C4-2B (cell line): ENCODE measurements at regions not wholly inside any gene's neighbourhood (a gene's known extent, or its start where the extent isn't known, plus 50 kb on each side); places are given as distances from the start of the nearest gene placed in this dataset.

Experiments used
- H3K27ac ChIP-seq: fragments of 450-650 bp; 2 replicates; pipeline ENCODE4 v1.5.1; 2017
- ZFX ChIP-seq: fragments of 450-650 bp; IDR thresholded peaks from 2 replicates; pipeline ENCODE4 v1.6.1; 2017
- TF ChIP-seq, protein P1 (sequence below): fragments of 450-650 bp; conservative IDR thresholded peaks from 2 replicates; pipeline ENCODE4 v1.5.1; 2017; ENCODE audit warnings: mild to moderate bottlenecking

DNA sequence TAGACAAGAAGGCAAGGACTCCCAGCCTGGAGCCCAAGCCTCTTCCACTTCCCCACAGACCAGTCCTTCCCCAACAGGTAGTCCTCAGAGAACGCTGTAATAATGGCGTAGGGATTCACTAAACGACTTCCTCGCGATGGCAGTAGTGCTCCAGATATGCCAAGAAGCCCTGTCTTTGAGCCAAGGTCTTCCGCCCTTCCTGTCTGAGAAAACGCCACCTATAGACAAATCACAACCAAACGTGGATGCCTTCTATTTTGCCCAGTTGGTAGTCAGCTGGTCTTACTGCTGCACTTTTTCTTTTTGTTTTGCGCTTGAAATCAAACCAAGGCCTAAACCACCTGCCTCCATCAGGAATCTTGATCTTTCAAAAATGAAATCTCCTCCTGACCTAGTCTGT, 203.3 kb downstream of the OR13H1 start:
- peak overlapping the region; percentile 88 for H3K27ac ChIP-seq
- TF ChIP-seq, protein P1, sequence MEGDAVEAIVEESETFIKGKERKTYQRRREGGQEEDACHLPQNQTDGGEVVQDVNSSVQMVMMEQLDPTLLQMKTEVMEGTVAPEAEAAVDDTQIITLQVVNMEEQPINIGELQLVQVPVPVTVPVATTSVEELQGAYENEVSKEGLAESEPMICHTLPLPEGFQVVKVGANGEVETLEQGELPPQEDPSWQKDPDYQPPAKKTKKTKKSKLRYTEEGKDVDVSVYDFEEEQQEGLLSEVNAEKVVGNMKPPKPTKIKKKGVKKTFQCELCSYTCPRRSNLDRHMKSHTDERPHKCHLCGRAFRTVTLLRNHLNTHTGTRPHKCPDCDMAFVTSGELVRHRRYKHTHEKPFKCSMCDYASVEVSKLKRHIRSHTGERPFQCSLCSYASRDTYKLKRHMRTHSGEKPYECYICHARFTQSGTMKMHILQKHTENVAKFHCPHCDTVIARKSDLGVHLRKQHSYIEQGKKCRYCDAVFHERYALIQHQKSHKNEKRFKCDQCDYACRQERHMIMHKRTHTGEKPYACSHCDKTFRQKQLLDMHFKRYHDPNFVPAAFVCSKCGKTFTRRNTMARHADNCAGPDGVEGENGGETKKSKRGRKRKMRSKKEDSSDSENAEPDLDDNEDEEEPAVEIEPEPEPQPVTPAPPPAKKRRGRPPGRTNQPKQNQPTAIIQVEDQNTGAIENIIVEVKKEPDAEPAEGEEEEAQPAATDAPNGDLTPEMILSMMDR: peak; percentile 39
- TF ChIP-seq ZFX: no peak

DNA sequence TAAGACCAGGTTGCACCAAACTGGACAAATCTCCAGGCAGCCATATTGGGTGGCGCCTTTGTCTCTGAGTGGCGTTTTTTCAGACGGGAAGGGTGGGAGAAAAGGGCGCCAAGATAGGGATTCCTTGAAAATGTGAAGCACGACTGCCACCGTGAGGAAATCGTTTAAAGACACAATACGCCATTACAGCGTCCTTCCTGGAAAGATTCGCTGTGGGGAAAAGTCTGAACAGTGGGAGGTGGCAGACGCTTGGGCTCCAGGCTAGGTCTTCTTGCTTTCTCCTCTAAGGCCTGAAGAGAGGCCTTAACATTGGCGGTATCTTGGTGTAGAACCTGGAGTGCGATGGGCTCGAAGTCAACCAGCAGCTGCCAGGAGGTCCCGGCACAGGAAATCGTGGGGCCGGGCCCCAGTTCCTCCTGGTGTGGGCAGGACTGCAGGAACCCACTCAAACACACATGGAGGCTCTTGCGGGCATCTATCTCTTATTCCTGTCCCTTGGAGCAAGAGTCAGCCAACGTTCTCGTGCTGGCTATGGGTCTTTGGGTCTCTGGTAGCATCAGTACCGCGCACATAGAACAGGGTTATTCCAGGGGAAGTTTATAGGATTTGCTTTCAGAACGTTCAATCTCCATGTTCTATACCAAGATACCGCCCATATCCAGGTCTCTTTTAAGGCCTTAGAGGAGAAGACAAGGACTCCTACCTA, 208.8 kb downstream of the OR13H1 start:
- H3K27ac ChIP-seq: peak overlapping the region; percentile 62; the same call in 1 of the 2 replicates

DNA sequence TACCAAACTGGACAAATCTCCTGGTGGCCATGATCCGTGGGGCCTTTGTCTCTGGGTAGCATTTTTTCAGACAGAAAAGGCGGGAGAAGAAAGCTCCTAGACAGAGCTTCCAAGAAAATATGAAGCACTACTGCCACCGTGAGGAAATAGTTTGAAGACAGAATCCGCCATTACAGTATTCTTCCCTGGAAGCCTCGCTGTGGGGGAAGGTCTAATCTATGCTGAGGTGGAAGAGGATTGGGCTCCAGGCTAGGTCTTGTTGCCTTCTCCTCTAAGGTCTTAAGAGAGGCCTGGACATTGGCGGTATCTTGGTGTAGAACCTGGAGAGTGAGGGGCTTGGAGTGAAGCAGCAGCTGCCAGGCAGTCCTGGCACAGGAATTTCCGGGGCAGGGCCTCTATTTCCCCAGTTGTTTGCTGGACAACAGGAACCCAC, 218.9 kb downstream of the OR13H1 start:
- TF ChIP-seq, protein P1: no peak
- no peak for TF ChIP-seq ZFX
- no peak overlapping the region for H3K27ac ChIP-seq

More for the DNA sequence above, 208.8 kb downstream of the OR13H1 start:
- TF ChIP-seq, protein P1: no peak
- TF ChIP-seq ZFX: no peak

DNA sequence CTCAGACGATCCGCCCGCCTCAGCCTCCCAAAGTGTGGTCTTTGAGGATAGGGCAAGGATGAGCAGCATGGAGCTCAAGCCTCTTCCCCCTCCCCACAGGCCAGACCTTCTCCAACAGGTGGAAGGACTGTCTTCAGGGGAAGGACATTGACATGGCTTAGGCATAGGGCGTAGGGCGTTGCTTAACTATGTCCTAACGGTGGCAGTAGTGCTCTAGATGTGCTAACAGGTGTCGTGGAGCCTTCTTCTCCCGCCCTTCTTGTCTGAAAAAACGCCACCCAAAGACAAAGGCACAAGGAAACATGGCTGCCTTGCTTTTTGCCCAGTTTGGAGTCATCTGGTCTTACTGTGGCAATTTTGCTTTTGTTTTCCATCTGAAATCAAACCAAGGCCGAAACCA, 219.8 kb downstream of the OR13H1 start:
- TF ChIP-seq ZFX: no peak
- TF ChIP-seq, protein P1: no peak
- H3K27ac ChIP-seq: no peak overlapping the region

DNA sequence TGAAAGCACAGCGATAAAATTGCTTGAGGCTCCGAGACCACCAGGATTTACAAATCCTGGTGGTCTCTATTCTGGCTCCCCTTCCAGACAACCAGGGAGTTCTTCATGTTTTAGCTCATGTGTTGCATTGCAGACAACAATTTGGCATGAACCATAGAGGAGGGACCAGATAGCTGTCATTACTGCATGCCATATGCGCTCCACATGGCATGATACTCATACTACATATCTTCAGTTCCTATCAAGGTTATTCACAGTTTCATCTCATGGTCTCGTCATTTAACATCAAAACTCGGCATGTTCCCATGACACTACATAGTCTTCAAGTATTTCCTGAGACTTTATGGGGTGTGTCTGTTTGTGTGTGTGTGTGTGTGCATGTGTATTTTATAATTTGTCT, 220.3 kb downstream of the OR13H1 start:
- TF ChIP-seq ZFX: no peak
- TF ChIP-seq, protein P1: no peak
- H3K27ac ChIP-seq: no peak overlapping the region

DNA sequence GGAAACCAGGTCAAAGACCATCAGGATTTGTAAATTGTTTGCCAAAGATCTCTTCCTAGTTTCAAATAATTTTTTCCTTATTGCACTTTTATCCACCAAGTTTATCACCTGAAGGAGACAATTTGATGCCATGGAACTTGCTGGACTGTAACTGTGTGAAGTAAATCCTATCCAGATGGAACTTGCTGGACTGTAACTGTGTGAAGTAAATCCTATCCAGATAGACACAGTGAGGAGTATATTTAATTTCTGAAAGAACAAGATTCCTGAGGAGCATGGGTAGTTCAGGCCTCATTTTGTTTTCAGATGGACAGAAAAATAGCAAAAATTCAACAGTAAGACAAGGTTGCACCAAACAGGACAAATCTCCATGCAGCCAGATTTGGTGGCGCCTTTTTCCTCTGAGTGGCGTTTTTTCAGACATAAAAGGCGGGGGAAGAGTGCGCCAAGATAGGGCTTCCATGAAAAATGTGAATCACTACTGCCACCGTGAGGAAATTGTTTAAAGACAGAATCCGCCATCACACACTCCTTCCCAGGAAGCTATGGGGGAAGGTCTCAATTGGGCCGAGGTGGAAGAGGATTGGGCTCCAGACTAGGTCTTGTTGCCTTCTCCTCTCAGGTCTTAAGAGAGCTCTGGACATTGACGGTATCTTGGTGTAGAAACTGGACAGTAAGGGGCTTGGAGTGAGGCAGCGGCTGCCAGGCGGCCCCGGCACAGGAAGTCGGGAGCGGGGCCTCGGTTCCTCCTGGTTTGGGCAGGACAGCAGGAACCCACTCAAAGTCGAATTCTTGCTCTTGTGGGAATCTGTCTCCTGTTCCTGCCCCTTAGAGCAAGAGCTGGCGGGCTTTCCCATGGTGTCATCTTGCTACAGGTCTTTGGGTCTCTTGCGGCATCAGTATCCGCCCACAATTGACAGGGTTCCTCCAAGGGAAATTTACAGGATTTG, 234.7 kb downstream of the OR13H1 start:
- H3K27ac ChIP-seq: peak overlapping the region; percentile 63
- no peak for TF ChIP-seq ZFX
- TF ChIP-seq, protein P1: peak; percentile 26

DNA sequence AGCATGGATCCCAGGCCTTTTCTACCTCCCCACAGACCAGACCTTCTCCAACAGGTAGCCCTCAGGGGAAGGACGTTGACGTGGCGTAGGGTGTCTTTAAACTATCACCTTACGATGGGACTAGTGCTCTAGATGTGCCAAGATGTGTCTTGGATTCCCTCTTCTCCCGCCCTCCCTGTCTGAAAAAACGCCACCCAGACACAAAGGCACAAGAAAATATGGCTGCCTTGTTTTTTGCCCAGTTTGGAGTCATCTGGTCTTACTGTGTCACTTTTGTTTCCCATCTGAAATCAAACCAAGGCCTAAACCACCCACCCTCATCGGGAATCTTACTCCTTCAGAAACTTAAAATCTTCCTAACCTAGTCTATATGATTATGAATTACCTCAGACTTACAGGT, 235.4 kb downstream of the OR13H1 start:
- H3K27ac ChIP-seq: peak overlapping the region; percentile 63
- no peak for TF ChIP-seq ZFX
- TF ChIP-seq, protein P1: no peak
